ENCODE measurements at regions not wholly inside any gene's neighbourhood (a gene's known extent, or its start where the extent isn't known, plus 50 kb on each side); places are given as distances from the start of the nearest gene placed in this dataset.

GRCh38 chr6:62466607-62467006 is 180.6 kb upstream of the KHDRBS2 start:
- TF ChIP-seq CTCF (IDR thresholded peaks at IDR 0.05) (no peak), ZFX (IDR thresholded peaks at IDR 0.05; ENCODE audit: borderline replicate concordance) (no peak)

All from 22Rv1 (cell line).